Kidney (tissue), 13 donors: ENCODE measurements at regions not wholly inside any gene's neighbourhood (a gene's known extent, or its start where the extent isn't known, plus 50 kb on each side); places are given as distances from the start of the nearest gene placed in this dataset.
"Not testable (repeated sequence)": the region's sequence is repeated elsewhere in the genome, so short reads cannot be mapped to it uniquely, and the experiment has no call there.

Experiments used
- DNase-seq, 5 donors: peaks; one replicate each; pipeline ENCODE4 v3.0.0-alpha.2; 2013 to 2020
- FAIRE-seq: peaks from 2 replicates; lab custom pipeline; 2012; peaks lifted over from hg19 to GRCh38; lab: Jason Lieb, UNC
- H3K27ac ChIP-seq, 2 donors: one replicate each; pipeline ENCODE4 v1.7.0; 2013; ENCODE audit warnings: low read depth in 2 of 2, low read length in 2 of 2, inconsistent platforms in 1 of 2
- H3K27me3 ChIP-seq: one replicate; pipeline ENCODE4 v1.7.1; 2013; ENCODE audit warnings: low read length, inconsistent platforms; ENCODE audit not compliant: control insufficient read depth, insufficient read depth
- H3K36me3 ChIP-seq, 3 donors: one replicate each; pipeline versions ENCODE4 v1.7.0 to v1.7.1; 2013; ENCODE audit warnings: low read length in 3 of 3, control low read depth in 1 of 3, inconsistent platforms in 1 of 3; ENCODE audit not compliant: insufficient read depth in 3 of 3, control insufficient read depth in 2 of 3
- H3K4me1 ChIP-seq, 3 donors: one replicate each; pipeline versions ENCODE4 v1.7.0 to v1.7.1; 2013; ENCODE audit warnings: low read length in 3 of 3, inconsistent platforms in 1 of 3, low read depth in 1 of 3; ENCODE audit not compliant: control insufficient read depth in 2 of 3, insufficient read depth in 2 of 3
- H3K4me3 ChIP-seq, 3 donors: one replicate each; pipeline versions ENCODE4 v1.7.0 to v1.8.1; 2013; ENCODE audit warnings: low read length in 3 of 3, control low read depth in 1 of 3, inconsistent platforms in 1 of 3
- H3K9ac ChIP-seq, 3 donors: one replicate each; pipeline versions ENCODE4 v1.7.0 to v1.7.1; 2013; ENCODE audit warnings: low read length in 3 of 3, control low read depth in 1 of 3, inconsistent platforms in 1 of 3
- H3K9me3 ChIP-seq, 3 donors: one replicate each; pipeline versions ENCODE4 v1.7.0 to v1.7.1; 2013; ENCODE audit warnings: low read length in 3 of 3, control low read depth in 1 of 3, inconsistent platforms in 1 of 3; ENCODE audit not compliant: control insufficient read depth in 2 of 3, insufficient read depth in 1 of 3
- intact Hi-C: fragments of 100-400 bp; cut with DNase I; formaldehyde crosslinking; loops from one replicate; pipeline ENCODE4 v1.11.1; 2022
- TF ChIP-seq, protein P1 (sequence below): IDR thresholded peaks from 3 replicates; pipeline ENCODE4 v1.5.1; 2012; ENCODE audit warnings: mild to moderate bottlenecking, moderate library complexity, borderline replicate concordance; ENCODE audit not compliant: insufficient read depth; ENCODE audit errors: extremely low read depth
- donor health status: control.
- donor health status: control.
- donor health status: control.
- donor health status: control.
- donor health status: control.
- donor health status: DM: yes; HTN: yes; CAD: no.
- donor health status: Normal renal cell carcinoma (clear cell type).

DNA sequence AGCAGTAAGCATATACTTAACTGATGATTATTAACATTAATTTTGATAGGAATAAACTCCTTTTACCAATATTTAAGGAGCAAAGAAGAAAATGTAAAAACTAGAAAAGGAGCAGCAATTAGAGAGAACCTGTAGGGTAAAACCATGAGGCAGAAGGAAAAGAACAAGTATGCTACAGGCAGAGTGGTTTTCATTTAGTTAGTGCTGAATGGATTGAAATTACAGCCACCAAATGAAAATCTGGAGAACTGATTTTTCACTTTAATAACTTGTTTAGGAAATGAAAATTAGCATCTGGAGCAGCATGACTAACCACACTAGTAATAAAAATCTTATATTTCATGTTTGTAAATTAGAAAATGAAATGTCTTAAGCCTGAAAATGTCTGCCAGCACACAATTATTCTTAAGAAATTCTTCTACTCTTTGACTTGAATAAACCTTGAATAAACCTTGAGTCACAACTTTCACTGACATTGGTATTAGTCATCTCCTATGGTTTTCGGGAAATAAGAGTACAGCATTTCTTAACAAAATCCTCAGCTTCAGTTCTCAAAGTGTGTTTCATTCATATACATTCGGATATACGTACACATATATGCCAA is 1504.9 kb upstream of the C9orf72 start:
- no peaks in the 10 kb centered on the region for H3K36me3 ChIP-seq
- FAIRE-seq (no peak), DNase-seq (no peak)
- intact Hi-C loops: no loop called here
- no peak overlapping the region for H3K4me3 ChIP-seq
- H3K9ac ChIP-seq: no peak overlapping the region
- TF ChIP-seq, protein P1, sequence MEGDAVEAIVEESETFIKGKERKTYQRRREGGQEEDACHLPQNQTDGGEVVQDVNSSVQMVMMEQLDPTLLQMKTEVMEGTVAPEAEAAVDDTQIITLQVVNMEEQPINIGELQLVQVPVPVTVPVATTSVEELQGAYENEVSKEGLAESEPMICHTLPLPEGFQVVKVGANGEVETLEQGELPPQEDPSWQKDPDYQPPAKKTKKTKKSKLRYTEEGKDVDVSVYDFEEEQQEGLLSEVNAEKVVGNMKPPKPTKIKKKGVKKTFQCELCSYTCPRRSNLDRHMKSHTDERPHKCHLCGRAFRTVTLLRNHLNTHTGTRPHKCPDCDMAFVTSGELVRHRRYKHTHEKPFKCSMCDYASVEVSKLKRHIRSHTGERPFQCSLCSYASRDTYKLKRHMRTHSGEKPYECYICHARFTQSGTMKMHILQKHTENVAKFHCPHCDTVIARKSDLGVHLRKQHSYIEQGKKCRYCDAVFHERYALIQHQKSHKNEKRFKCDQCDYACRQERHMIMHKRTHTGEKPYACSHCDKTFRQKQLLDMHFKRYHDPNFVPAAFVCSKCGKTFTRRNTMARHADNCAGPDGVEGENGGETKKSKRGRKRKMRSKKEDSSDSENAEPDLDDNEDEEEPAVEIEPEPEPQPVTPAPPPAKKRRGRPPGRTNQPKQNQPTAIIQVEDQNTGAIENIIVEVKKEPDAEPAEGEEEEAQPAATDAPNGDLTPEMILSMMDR: no peak
- no peaks in the 10 kb centered on the region for H3K27me3 ChIP-seq
- no peaks in the 10 kb centered on the region for H3K9me3 ChIP-seq
- no peaks in the 10 kb centered on the region for H3K4me1 ChIP-seq
- H3K27ac ChIP-seq: no peak overlapping the region

DNA sequence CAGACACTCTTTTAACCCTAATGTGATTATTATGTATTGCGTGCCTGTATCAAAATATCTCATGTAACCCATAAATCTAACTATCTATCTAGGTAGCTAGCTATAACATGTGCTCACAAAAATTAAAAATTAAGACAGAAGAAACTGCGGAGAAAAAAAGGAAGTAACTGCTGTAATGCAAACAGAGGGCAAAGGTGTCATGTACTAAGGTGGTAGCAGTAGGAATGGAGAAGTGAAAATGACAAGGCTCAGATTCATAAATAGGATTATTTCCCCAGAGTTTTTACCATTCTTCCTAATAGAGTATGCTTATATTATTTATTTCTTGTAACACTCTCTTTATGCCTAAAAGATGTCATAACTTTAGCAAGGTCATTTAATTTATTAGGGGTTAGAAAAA is 1527.5 kb upstream of the C9orf72 start:
- no peak for FAIRE-seq
- Histone ChIP-seq H3K4me3 (no peak overlapping the region), H3K36me3 (no peaks in the 10 kb centered on the region), H3K9ac (no peak overlapping the region), H3K9me3 (no peaks in the 10 kb centered on the region), H3K4me1 (no peaks in the 10 kb centered on the region), H3K27me3 (no peaks in the 10 kb centered on the region), H3K27ac (no peak overlapping the region)
- DNase-seq: no peak
- TF ChIP-seq, protein P1: no peak
- intact Hi-C loops: no loop called here

- H3K4me1 ChIP-seq, DNase-seq, FAIRE-seq, H3K9me3 ChIP-seq, H3K9ac ChIP-seq, intact Hi-C loops, H3K4me3 ChIP-seq, H3K27ac ChIP-seq, H3K36me3 ChIP-seq, H3K27me3 ChIP-seq: not testable (repeated sequence)
These were observed 1530.9 kb upstream of the C9orf72 start for GRCh38 chr9:29104166-29104565.

DNA sequence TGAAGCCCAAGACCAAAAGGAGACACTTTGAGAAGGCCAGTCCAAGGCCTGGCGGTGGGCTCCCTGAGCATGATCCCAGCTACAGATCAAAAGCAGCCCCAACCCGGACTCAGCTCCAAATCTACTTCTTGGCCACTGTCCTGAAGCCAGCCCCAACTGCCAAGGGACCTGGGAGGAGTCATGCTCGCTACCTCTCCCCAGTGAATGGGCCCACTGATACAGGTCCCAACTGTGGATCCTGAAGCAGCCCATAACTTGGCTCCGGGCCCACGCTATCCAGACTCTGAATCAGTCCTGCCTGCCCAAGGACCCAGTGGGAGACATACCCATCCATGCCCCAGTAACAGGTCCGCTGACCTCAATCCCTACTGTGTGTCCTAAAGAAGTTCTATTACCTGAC is 1545.3 kb upstream of the C9orf72 start:
- no peak for FAIRE-seq
- Histone ChIP-seq H3K27me3 (no peaks in the 10 kb centered on the region), H3K4me1 (no peaks in the 10 kb centered on the region), H3K27ac (no peak overlapping the region), H3K9me3 (no peaks in the 10 kb centered on the region), H3K4me3 (no peak overlapping the region), H3K9ac (no peak overlapping the region), H3K36me3 (no peaks in the 10 kb centered on the region)
- TF ChIP-seq, protein P1: no peak
- intact Hi-C loops: no loop called here
- DNase-seq: no peak
